CD4-positive, alpha-beta T cell treated with Interferon alpha-2 for 1 hour (primary cell): ENCODE measurements at regions not wholly inside any gene's neighbourhood (a gene's known extent, or its start where the extent isn't known, plus 50 kb on each side); places are given as distances from the start of the nearest gene placed in this dataset.

Source experiments
- DNase-seq, 2 donors: peaks; one replicate each; pipeline ENCODE4 v3.0.0-alpha.2; 2020 to 2022

DNA sequence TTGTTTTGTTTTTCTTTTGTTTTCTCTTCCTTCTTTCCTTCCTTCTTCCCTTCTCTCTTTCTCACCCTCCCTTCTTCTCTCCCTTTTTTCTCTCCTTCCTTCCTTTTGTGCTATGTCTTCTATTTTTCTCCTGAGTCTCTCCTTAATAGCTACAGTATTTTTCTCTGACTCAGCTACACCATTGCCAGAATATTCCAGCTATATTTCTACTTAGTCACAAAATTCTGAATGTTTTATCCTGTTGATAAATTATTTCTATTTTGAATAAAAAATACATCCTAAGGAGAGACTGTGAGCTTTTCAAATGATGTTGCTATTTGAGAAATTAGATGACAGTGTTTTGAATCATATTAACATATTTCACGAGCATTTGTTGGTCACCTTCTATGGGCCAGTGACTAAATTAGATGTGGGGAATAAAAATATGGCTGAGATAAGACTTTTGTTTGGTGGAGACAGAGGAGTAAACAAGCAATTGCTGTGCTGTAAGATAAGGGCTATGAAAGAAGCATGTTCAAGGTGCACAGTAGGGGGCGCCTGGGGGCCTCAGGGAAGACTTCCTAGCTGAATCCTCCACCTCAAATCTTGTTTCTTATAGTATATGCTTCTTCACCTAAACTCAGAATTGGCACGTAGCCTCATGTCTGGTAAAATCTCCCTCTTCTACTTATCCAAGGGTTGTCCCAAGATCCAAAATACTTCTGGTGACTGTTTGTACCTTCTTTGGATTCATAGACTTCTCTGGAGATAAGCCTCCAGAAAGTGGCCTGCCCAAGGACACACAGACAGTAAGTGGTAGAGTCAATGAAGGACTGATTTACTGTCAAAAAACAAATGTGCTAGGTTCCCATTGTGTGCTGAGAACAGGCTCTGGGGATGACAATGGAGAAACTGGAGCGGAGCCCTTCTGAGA lies 115.5 kb upstream of the CREB5 start:
- DNase-seq = peak; percentile 24 to 35

DNA sequence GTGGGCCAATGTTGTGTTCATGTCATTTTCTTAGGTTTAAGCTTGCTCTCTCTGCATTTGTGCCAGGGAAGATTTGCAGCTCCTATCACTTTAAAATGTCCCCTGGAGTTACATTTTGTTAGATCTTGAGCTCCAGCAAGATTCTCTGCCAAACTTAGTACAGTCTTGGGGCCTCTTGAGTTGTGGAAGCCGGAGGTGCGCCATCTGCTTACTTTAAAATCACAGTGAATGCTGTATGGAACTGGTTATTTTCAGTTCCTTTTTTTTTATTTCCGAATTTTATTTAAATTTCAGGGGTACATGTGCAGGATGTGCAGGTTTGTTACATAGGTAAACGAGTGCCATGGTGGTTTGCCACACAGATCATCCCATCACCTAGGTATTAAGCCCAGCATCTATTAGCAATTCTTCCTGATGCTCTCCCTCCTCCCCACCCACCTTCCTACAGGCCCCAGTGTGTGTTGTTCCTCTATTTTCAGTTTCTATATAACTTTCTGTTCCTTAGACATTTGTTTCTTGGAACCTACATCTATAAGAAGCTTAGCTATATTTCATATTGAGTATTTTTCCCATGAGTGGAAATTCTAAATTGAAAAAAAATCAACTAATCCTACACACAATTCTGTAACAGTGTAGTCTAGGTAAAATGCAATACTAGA lies 114.4 kb upstream of the CREB5 start:
- no peak for DNase-seq

DNA sequence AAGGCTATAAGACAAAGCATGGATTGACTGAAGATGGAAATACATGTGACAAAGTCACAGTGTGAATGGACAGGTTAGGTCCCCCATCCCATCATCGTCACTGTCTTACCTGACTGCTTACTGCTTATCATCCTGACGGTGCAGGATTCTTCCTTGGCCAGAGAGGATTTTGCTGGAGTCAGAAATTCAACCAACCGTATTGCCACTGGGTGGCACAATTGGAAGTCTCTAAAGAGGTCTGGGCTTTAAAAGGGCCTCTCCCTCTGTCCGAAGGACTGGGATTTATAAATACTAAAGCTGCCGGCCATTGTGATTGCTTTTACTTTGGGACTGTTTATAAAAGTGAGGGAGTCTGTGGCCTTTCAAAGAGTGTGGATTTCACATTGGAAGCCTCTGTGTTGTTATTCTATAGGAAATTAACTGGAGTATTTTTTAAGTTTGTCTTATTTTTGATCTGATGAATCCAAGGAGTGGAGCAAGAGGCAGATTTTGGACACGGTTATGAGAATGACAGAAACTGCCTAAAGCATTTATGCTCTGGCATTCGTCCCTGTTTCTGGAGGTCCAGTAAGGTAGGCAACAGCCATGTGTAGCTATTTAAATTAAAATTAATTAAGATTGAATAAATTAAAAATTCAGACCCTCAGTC lies 113.3 kb upstream of the CREB5 start:
- DNase-seq = no peak

DNA sequence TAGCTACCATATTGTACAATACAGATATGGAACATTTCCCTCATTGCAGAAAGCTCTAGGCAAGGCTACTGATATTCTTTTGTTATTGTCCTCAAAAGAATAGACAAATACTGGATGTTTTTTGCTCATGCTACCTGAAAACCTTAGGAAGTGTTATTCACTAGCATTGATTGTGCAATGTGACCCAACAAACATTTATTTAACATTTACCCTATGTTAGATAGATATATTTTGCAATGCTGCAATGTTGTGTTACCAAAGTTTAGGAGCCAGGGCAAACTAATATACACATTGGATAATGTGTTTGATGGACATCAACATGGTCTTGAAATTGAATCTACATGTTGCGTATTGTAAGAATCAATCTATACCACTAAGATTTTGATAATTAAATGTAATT lies 112.8 kb upstream of the CREB5 start:
- no peak for DNase-seq

DNA sequence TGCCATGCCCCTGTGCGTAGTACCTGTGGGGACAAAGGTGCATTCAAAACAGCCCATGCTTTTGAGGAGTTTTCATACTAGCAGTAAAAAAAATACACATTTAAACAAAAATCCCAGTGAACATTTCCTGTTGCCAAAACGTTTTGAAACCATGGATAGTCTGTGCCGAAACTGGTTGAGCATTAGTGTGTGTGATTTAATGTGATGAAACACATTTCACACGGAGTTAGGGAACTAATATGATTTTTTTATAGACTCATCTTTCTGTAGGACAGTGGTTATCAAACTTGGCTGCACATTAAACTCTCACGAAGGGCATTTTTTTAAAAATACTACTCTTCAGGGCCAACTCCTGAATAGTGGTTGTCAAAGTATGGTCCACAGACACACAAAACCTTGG lies 111.8 kb upstream of the CREB5 start:
- DNase-seq = no peak

DNA sequence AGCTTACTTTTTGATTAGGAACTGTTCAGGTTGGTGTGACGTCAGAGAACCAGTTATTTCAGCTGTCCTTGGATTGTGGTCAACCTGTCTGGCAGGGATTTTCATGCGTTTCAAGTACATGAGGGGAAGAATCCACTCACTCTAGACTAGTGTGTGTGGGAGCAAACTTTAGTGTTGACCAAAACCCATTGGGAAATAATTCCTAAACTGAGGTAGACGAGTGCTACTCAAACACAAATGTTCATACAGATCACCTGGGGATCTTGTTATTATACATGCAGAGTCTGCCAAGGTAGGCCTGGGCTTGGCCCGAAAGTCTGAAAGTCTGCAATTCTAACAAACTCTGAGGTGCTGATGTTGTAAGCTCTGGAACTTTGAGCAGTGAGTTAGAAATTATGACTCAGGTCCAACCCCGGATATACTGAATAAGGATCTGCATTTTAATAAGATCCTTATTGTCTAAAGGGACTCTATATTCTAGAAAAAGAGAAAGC lies 111.1 kb upstream of the CREB5 start:
- no peak for DNase-seq

DNA sequence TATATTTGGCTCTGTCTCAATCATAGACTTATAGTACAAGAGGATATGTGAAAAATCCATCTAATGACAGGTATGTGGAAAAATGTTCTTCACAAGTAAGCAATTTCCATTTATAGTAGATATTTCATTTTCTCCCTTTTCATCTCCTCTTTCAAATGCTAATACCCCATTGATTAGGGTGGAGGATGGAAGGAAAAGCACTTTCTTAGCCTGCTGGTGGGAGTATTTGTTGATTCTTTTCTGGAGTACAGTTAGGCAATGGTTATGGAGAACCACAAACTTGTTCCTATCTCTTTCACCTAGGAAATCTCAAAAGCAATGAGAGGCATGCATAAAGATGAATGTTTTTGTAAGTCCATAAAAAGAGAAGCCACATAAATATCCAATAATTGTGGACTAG lies 108.0 kb upstream of the CREB5 start:
- no peak for DNase-seq

DNA sequence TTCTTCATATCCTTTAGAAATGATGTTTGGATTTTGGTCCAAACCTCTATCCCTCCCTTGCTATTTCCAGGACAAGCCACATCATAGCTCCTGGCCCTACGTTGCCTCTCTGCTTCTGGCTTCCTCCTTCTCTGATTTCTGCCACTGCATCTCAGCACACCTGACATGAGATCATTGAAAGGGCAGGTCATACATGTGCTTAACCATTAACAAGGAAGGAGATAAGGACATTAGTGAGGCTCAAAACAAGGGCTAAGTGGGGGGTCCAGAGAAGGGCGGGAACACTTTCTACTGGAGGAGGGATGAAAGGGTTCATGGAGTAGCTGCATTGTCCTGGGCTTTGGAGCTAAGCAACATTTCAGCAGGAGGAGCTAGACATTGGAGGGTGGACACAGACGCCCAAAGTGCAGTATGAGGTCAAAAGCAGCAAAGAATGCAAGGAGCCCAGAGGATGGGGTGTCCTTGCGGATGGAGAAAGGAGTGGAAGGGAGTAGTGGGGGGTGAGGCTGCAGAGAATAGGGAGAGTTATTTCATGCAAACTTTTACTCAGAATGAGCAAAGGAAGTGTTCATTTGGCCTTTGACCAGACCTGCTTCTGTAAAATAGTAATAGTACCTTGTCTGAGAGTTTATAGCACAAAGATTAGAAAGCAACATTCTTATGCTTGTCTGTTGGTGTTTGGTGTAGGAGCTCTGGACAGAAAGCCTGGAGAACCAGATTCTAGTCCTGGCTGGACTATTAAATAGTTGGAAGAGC lies 102.4 kb upstream of the CREB5 start:
- no peak for DNase-seq

DNA sequence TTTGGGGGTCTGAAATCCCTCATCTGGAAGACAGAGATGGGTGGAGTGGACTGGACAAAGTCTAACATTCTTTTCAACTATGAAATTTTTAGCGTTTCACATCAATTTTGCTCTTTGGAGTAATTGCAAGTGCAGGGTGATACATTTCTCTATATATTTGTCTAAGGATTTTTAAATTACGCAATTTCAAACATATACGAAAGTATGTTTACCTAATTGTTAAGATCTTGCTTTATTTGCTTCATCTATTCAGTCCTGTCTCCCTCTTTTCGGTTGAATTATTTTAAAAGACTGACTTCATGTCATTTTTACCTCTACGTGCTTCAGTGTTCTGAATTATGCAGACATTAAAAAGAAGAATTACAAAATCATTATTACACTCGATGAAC lies 101.9 kb upstream of the CREB5 start:
- no peak for DNase-seq

DNA sequence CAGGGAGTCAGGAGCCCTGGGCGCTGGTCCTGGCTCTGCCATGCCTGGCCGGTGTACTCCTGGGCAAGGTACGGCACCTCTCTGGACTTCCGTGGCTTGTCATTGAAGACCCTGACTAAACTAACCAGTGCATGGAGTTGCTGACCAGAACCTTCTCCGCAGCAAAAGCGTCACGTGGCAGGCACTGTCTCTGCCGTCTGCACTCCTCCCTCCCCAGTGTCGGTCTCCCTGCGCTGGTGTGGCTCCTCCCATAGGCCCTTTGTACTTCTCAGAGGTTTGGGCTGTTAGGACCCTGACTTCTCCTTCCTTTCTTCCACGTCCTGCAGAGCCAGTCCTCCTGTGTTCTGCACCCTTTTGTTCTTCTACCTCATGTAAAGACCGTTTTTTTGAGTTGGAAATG lies 100.6 kb upstream of the CREB5 start:
- no peak for DNase-seq

DNA sequence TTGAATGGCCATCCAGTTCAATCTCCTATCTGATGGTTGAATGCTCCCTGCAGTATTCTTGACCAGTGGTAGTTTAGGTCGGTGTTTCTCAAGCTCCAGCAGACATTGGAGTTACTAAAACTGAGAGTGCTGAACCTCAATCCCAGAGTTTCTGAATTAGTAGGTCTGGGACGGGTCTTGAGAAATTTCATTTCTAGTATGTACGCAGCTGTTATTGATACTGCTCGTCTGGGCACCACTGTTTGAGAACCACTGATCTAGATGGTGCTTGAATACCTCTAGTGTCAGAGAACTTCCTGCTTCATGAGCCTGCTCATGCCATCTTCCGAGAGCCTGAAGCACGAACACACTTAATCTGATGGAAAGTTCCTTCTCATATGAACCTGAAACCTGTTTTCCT lies 99.4 kb upstream of the CREB5 start:
- no peak for DNase-seq

DNA sequence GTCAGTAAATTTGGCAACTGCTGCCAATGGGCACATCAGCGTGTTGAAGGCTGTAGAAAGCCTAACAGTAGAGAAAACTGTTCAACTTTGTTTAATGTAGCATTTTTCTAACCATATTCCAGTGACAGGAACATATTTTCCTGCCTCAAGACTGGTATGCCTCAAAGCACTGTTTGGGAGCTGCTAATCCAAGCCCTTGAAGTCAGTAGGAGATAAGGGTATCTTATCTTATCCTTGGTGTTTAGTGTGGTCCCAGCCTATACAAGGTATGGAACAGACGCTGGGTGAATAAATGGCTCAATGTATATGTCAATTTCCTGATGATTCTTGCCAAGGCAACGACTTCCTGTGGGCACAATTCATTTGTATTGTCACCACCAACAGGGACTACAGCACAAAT lies 97.5 kb upstream of the CREB5 start:
- no peak for DNase-seq

DNA sequence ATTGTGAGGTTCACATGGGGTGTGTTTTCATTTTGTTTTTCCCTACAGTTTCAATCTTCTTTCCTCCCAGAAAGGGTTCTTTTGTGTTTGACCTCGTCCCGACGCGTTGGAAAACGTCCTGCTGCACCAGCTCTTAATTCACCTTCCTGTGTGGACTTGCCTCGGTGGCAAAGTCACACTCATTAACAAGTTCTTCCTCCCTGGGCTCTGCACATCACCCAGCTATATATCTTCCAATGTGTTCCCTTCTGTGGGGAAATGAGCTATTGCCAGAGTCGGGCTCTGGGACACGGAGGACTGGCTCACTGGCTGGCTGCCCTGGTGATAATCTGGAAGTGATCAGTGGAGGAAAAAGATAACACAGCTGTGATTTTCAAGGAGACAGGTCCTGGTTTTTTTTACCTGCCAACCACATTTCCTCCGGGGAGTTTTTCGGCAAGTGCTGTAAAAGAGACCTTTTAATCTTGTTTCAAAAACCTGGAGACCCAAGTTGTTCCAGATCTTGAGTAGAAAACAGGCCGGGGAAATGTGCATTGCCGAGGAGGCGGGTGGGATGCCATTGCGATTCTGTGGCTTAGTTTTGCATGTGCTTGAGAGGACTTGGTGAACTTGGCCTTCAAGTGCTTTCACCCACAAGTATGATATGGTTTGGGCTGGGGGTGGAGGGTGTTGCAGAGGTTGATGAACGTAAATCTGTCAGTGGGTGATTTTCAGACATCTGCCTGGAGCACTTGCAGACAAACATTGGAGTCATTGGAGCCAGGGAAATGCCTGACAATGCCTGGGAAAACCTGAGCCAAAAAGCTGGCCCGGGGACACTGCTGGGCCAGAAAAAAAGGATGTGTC lies 96.5 kb upstream of the CREB5 start:
- no peak for DNase-seq

DNA sequence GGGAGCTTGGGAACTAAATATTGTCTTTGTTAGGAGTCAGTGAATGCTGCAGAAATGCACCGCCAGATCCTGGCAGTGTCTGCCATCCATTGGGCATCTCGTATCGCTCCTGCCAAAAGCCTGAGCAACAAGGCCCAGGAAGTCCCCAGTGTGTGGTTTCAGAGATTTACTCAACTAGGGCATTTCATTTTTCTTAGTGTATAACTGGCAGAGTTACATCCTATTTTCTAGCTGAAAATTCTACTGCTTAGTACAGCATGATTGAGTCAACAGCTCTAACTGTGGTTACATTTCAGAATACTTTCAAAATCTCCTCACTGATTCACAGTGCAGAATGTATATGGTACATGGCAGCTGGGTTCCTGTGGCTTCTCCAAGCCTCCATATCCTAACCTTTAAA lies 95.8 kb upstream of the CREB5 start:
- no peak for DNase-seq

DNA sequence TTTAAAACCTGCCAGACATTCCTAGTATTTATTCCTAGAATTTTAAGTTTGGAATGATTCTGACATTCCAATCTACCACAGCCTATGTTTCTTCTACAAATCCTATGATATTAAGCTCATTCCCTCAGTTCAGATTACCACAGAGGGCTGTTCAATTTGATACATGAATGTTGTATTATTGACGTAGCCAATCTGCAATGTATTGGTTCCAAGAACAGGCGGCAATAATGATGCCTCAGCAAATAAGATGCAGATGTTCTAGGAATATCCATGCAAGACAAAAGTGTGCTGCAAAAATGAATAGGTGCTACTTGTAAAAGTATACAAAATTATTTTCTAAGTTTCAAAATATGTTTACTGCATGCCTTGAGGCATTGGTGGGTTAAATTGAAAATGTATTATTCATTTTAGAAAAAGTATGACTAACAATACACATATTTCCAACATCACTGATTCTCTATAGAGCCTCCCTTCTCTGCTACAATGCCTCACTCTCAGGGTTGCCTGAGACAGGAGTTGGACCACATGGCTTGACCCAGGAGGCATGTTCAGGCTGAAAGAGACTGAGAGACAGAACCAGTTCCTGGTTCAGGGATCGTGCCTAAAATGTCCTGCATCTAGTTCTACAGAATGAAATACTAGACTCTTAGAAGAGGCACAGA lies 94.1 kb upstream of the CREB5 start:
- no peak for DNase-seq

DNA sequence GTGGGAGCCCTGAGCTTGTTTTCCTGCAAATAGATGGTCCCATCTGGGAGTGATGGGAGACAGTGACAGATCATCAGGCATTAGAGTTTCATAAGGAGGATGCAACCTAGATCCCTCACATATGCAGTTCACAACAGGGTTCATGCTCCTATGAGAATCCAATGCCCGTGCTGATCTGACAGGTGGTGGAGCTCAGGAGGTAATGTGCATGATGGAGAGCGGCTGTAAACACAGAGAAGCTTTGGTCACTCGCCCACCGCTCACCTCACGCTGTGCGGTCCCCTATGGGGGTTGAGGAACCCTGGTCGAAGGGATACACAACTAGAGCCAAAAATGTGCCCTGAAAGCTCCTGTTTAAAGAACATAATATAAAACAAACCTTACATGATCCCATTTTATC lies 88.5 kb upstream of the CREB5 start:
- no peak for DNase-seq

DNA sequence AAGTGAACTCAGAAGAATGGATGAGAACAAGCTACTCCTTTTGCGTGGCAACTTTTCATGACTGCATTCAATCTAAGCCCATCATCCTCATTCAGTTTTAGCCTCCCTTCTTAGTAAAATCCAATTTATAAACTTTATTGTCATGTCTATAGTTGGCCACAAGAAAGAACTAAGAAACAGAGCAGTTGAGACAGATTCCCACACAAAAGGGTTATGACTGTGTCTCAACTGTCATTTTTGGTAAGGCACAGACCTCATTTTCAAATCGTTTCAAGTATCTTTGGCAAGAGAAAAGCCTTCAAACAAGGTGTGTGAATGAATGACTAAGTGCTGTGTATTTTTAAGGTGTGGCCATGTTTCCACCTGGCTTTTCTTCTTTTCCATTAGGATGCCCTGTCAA lies 84.2 kb upstream of the CREB5 start:
- no peak for DNase-seq

DNA sequence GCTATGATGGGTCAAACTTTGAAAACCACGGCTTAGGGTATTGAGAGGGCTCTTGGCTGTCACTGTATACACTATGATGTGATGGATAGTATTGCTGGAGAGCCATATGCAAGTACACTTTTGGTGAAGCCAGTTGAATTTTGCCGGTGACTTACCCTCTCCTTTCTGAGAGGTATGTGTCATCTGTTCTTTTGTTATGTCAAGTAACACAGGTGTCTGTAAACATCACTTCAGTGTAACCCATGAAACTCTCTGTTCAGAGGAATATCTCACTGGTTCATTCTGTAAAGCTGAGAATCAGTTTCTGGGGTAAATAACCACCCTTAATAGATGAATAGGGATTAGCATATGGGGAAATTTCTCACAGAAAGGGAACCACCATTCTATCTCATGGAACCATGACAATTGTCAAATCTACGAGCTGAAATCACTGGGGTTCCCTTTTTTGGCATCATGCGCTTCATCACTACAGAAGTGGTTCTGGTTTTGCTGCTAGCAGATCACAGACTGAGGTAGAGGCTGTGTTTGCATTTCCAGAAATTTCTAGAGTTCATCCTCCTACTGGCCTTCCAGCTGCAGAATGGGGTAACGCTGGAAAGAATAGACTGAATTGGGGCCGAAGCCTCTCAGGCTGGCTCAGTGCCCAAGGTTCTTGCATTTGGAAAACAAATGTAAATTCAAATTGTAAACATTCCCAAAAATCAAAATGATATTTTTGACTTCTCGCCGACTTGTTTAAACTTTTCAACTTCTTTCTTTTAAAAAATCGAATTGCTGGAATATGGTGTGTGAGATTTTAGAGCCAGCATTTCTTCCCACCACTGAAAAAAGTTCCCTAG lies 83.3 kb upstream of the CREB5 start:
- DNase-seq = no peak

DNA sequence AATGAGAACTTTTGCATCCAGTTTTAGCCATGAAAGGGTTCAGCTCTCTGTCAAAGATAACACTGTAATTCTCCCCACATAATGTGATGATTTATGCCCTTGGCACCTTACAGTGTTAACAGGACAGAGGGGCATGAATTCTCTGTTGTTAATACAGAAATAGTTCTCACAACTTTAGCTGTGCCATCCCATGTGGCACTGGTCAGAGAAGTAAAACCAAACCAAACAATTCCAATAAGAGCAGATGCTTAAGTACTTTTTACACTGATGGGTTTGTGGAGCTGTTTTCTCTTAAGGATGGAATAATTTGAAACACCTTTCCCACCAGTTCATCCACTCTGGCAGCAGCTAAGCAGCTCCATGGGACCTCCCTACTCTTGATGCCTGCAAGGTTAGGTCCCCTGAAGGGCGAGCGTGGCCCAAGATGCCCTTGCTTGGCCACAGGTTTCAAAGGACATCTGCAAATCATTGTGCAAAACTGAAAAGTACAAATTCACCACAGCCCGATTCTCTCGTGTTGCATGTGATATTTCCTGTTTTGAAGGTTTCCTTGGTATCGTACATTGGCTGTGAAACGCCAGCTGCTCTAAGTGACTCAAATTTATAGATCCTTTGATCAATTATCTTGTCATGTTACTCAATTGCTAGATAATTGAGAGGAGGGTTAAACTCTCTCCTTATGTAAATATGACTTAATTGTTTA lies 82.5 kb upstream of the CREB5 start:
- DNase-seq = peak; percentile 6 to 31
